ENCODE measurements at regions not wholly inside any gene's neighbourhood (a gene's known extent, or its start where the extent isn't known, plus 50 kb on each side); places are given as distances from the start of the nearest gene placed in this dataset.

GRCh38 chr14:55893705-55894104, 224.5 kb upstream of the PELI2 start:
- dilution Hi-C loops (cut with MboI; ENCODE audit: extremely low pct_ligation_motif_present, low sequenced_read_pairs): no loop called here
- TF ChIP-seq POLR2A (IDR thresholded peaks at IDR 0.05; ENCODE audit: low read depth, low read length) (no peak), MAX (IDR thresholded peaks at IDR 0.05; ENCODE audit: insufficient read depth, insufficient read length) (no peak), MYC (IDR thresholded peaks at IDR 0.05; ENCODE audit: low read depth, low read length) (no peak), CTCF (IDR thresholded peaks at IDR 0.05; ENCODE audit: extremely low read depth in 1 of 2, insufficient read depth in 1 of 2, low read depth in 1 of 2, low read length in 2 of 2) (no peak), JUN (IDR thresholded peaks at IDR 0.05; ENCODE audit: borderline replicate concordance, insufficient read depth, insufficient read length, low read depth) (no peak), GATA2 (IDR thresholded peaks at IDR 0.05; ENCODE audit: insufficient read depth, insufficient read length, low read depth, low read length) (no peak), EZH2 (IDR thresholded peaks at IDR 0.05; ENCODE audit: borderline replicate concordance, low read depth, low read length, severe bottlenecking) (no peak), POLR2AphosphoS5 (IDR thresholded peaks at IDR 0.05; ENCODE audit: insufficient read depth, low read depth, low read length) (no peak), FOS (IDR thresholded peaks at IDR 0.05; ENCODE audit: borderline replicate concordance, insufficient read depth, low read length) (no peak)
- Histone ChIP-seq H3K4me1 (ENCODE audit: control insufficient read depth, extremely low read depth, insufficient read depth, low read length) (no peaks in the 10 kb centered on the region), H3K9ac (replicated peaks; ENCODE audit: extremely low read depth, insufficient read depth, low read length) (no peak overlapping the region), H4K20me1 (replicated peaks; ENCODE audit: control insufficient read depth, extremely low read depth, insufficient read depth, low read length) (no peaks in the 10 kb centered on the region), H3K4me2 (ENCODE audit: insufficient read depth, low read length) (no peak overlapping the region), H3K79me2 (ENCODE audit: control insufficient read depth, insufficient read depth, low read length) (no peaks in the 10 kb centered on the region), H3K27me3 (ENCODE audit: control insufficient read depth in 2 of 2, insufficient read depth in 2 of 2, low read length in 2 of 2) (peaks cover 5 to 7% of the 10 kb centered on the region in 2 experiments), H3K36me3 (ENCODE audit: control insufficient read depth in 2 of 2, extremely low read depth in 1 of 2, insufficient read depth in 2 of 2, low read length in 2 of 2) (no peaks in the 10 kb centered on the region), H2AFZ (ENCODE audit: low read depth, low read length) (no peak overlapping the region), H3K9me1 (replicated peaks; ENCODE audit: control insufficient read depth, extremely low read depth, insufficient read depth, low read length) (no peaks in the 10 kb centered on the region), H3K27ac (ENCODE audit: insufficient read depth, low read depth, low read length) (no peak overlapping the region), H3K4me3 (replicated peaks in 1 of 3; ENCODE audit: insufficient read depth in 1 of 3, low read depth in 1 of 3, low read length in 3 of 3) (no peak overlapping the region), H3K9me3 (replicated peaks; ENCODE audit: control insufficient read depth, insufficient read depth, low read length) (no peaks in the 10 kb centered on the region)
- POLR2A ChIA-PET: no interaction called here
- BruUV-seq (replicated peaks): no TSS peak
- CTCF ChIA-PET: interaction anchor here (1.0 to 1.6 kb wide), 3 partner anchors 11 to 581 kb away, joined by 3 to 4 read pairs (median 3); no protein-coding TSS in a partner anchor
- intact Hi-C loops (cut with micrococcal nuclease): no loop called here
- FAIRE-seq: no peak
- no peak for DNase-seq (ENCODE audit: low read depth, low spot score)
